Activated CD8-positive, alpha-beta T cell treated with anti-CD3 and anti-CD28 coated beads for 36 hours (primary cell): ENCODE measurements at regions not wholly inside any gene's neighbourhood (a gene's known extent, or its start where the extent isn't known, plus 50 kb on each side); places are given as distances from the start of the nearest gene placed in this dataset.

Experiments used
- ATAC-seq: fragments of 200-7000 bp; cut with Tn5 transposase; one replicate; pipeline ENCODE4 v1.10.0; 2021; ENCODE audit warnings: mild to moderate bottlenecking, moderate library complexity
- CTCF ChIA-PET: fragments of 350-600 bp; sonication (Branson Sonifier 250); formaldehyde crosslinking; loops from one replicate; lab custom pipeline; 2021; ENCODE audit warnings: antibody characterized with exemption; lab: Charles Lee
- POLR2A ChIA-PET: fragments of 350-600 bp; sonication (Branson Sonifier 250); formaldehyde crosslinking; loops from one replicate; lab custom pipeline; 2021; ENCODE audit warnings: antibody characterized with exemption; lab: Charles Lee
- DNase-seq: peaks from one replicate; pipeline ENCODE4 v3.0.0-alpha.2; 2020
- H3K27ac Mint-ChIP-seq: one replicate; pipeline ENCODE4 v1.8.0; 2021; ENCODE audit warnings: mild to moderate bottlenecking, mixed read lengths
- H3K27me3 Mint-ChIP-seq: one replicate; pipeline ENCODE4 v1.8.0; 2021; ENCODE audit warnings: mixed read lengths
- H3K36me3 Mint-ChIP-seq: one replicate; pipeline ENCODE4 v1.8.0; 2021; ENCODE audit warnings: low read depth, mixed read lengths
- H3K4me1 Mint-ChIP-seq: one replicate; pipeline ENCODE4 v1.8.0; 2021; ENCODE audit warnings: low read depth, mixed read lengths
- H3K4me3 Mint-ChIP-seq: one replicate; pipeline ENCODE4 v1.8.0; 2021; ENCODE audit warnings: mild to moderate bottlenecking, moderate library complexity, mixed read lengths
- H3K9me3 Mint-ChIP-seq: one replicate; pipeline ENCODE4 v1.8.0; 2021; ENCODE audit warnings: mixed read lengths
- intact Hi-C: fragments of 100-400 bp; cut with micrococcal nuclease; formaldehyde crosslinking; loops from one replicate; pipeline ENCODE4 v1.10.0; 2022
- TF ChIP-seq, protein P1 (sequence below): fragments of 200-600 bp; IDR thresholded peaks from one replicate; pipeline ENCODE4 v1.8.0; 2022; ENCODE audit warnings: antibody characterized with exemption, mild to moderate bottlenecking

DNA sequence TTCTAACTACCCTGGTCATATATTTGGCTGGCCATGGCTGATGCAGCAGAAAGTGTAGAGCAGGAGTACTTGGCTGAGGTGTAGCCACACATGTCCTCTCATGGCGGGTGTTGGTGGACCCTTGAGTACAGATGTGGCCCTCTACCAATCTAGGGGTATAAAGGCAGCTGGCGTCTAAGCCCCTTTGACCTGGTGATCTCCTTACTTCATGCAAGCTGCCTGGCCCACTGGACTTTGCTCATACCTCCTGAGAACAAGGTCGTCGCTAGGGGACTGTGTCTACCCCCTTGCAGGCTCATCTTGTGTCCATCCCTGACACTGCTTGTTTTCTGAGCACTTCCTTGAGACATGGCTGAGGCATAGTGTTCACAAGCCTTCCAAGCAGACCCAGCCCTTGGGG is 287.8 kb downstream of the RPS24 start:
- TF ChIP-seq, protein P1, sequence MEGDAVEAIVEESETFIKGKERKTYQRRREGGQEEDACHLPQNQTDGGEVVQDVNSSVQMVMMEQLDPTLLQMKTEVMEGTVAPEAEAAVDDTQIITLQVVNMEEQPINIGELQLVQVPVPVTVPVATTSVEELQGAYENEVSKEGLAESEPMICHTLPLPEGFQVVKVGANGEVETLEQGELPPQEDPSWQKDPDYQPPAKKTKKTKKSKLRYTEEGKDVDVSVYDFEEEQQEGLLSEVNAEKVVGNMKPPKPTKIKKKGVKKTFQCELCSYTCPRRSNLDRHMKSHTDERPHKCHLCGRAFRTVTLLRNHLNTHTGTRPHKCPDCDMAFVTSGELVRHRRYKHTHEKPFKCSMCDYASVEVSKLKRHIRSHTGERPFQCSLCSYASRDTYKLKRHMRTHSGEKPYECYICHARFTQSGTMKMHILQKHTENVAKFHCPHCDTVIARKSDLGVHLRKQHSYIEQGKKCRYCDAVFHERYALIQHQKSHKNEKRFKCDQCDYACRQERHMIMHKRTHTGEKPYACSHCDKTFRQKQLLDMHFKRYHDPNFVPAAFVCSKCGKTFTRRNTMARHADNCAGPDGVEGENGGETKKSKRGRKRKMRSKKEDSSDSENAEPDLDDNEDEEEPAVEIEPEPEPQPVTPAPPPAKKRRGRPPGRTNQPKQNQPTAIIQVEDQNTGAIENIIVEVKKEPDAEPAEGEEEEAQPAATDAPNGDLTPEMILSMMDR: no peak
- ChIA-PET CTCF (no interaction called here), POLR2A (no interaction called here)
- H3K4me3 Mint-ChIP-seq: no peak overlapping the region
- H3K4me1 Mint-ChIP-seq: peaks cover 10% of the 10 kb centered on the region
- H3K27ac Mint-ChIP-seq: no peak overlapping the region
- no peaks in the 10 kb centered on the region for H3K27me3 Mint-ChIP-seq
- H3K36me3 Mint-ChIP-seq: peaks cover 4% of the 10 kb centered on the region
- H3K9me3 Mint-ChIP-seq: peaks cover 15% of the 10 kb centered on the region
- DNase-seq (no peak), ATAC-seq (no peak)
- intact Hi-C loops: no loop called here

- ATAC-seq (no peak), DNase-seq (no peak)
- ChIA-PET CTCF (no interaction called here), POLR2A (no interaction called here)
- H3K4me1 Mint-ChIP-seq: peaks cover 3% of the 10 kb centered on the region
- peaks cover 3% of the 10 kb centered on the region for H3K27me3 Mint-ChIP-seq
- H3K4me3 Mint-ChIP-seq: no peak overlapping the region
- TF ChIP-seq, protein P1: no peak
- H3K9me3 Mint-ChIP-seq: peaks cover 19% of the 10 kb centered on the region
- H3K36me3 Mint-ChIP-seq: peaks cover 5% of the 10 kb centered on the region
- intact Hi-C loops: no loop called here
- no peak overlapping the region for H3K27ac Mint-ChIP-seq
Observed at GRCh38 chr10:78326372-78326771, 292.7 kb downstream of the RPS24 start.

DNA sequence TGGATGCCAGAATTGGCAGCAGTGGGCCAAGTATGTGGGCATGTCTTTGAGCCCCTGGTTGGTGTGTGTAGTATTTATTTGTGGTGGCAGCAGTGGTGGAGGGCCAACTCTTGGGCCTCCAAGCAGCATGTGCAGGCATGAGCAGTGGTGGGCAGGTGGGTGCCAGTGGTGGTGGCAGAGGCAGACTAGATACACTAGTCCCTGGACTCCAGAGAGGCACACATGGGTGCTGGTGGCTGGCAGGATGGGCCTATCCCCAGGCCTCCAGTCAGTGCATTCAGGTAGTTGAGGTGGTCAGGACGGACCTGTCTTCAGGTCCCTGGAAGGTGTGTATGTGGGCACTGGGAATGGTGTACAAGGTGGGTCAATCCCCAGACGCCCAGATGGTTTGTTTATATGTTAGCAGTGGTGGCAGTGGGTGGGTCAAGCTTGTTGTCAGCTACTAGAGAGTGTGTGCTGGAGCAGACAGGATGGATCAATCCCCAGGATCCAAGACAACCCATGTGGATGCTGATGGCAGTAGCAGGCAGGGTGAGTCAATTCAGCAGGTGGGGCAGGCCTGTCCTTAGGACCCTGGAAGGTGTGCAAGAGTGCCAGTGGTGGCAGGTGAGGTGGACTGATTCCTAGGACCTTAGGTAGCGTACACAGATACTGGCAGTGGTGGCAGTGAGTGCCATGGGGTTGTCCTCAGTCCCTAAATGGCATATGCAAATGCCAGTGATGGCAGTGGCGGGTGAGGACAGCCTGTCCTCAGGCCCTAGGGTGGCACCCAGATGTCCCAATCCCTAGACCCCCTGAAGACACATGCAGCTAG is 294.3 kb downstream of the RPS24 start:
- peaks cover 19% of the 10 kb centered on the region for H3K9me3 Mint-ChIP-seq
- no peak for ATAC-seq
- POLR2A ChIA-PET: no interaction called here

GRCh38 chr10:78328592-78329404 is 295.1 kb downstream of the RPS24 start:
- CTCF ChIA-PET: no interaction called here
- TF ChIP-seq, protein P1: no peak
- no peak overlapping the region for H3K4me3 Mint-ChIP-seq

More for the DNA sequence above, 294.3 kb downstream of the RPS24 start:
- no peak overlapping the region for H3K4me3 Mint-ChIP-seq
- CTCF ChIA-PET: no interaction called here
- peaks cover 3% of the 10 kb centered on the region for H3K4me1 Mint-ChIP-seq
- intact Hi-C loops: no loop called here
- peaks cover 3% of the 10 kb centered on the region for H3K27me3 Mint-ChIP-seq
- no peak for DNase-seq
- peaks cover 5% of the 10 kb centered on the region for H3K36me3 Mint-ChIP-seq
- no peak overlapping the region for H3K27ac Mint-ChIP-seq
- TF ChIP-seq, protein P1: no peak

DNA sequence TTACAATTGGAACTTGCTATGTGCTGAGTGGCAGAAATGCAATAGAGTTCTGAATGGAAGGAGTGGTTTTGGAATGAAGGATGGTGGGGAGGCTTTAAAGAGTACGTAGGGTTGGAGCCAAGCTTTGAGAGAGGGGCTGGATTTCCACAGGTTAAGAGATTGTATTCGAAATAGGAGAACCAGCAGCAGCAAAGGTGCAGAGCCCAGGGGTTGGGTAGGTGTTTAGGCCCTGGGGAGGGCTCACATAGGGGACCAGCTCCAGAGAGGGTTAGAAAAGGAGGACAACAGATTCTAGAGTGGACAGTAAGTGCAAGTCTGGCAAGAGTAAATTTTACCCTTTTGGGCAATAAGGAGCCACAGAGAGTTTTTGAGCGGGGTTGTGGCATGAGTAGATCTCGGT is 297.2 kb downstream of the RPS24 start:
- peaks cover 11% of the 10 kb centered on the region for H3K9me3 Mint-ChIP-seq
- ChIA-PET POLR2A (no interaction called here), CTCF (no interaction called here)
- H3K4me1 Mint-ChIP-seq: no peaks in the 10 kb centered on the region
- TF ChIP-seq, protein P1: no peak
- H3K27me3 Mint-ChIP-seq: peaks cover 3% of the 10 kb centered on the region
- no peak for DNase-seq
- intact Hi-C loops: no loop called here
- peaks cover 5% of the 10 kb centered on the region for H3K36me3 Mint-ChIP-seq
- H3K27ac Mint-ChIP-seq: no peak overlapping the region
- H3K4me3 Mint-ChIP-seq: no peak overlapping the region
- ATAC-seq: no peak

More at GRCh38 chr10:78328592-78329404, 295.1 kb downstream of the RPS24 start:
- intact Hi-C loops: no loop called here
- POLR2A ChIA-PET: no interaction called here
- H3K4me1 Mint-ChIP-seq: no peaks in the 10 kb centered on the region
- ATAC-seq (no peak), DNase-seq (no peak)
- peaks cover 19% of the 10 kb centered on the region for H3K9me3 Mint-ChIP-seq
- H3K27me3 Mint-ChIP-seq: peaks cover 3% of the 10 kb centered on the region
- H3K36me3 Mint-ChIP-seq: peaks cover 5% of the 10 kb centered on the region
- H3K27ac Mint-ChIP-seq: no peak overlapping the region
